HS-27A (cell line): ENCODE measurements at regions not wholly inside any gene's neighbourhood (a gene's known extent, or its start where the extent isn't known, plus 50 kb on each side); places are given as distances from the start of the nearest gene placed in this dataset.

ENCODE experiments used
- DNase-seq: peaks from one replicate; pipeline ENCODE4 v3.0.0-alpha.2; 2012; ENCODE audit warnings: low read depth, missing footprints

- no peak for DNase-seq
Observed at GRCh38 chr2:30048636-30049175, 98.1 kb upstream of the YPEL5 start.

GRCh38 chr2:30055548-30055947 is 91.3 kb upstream of the YPEL5 start:
- DNase-seq: no peak

GRCh38 chr2:30060562-30060961 is 86.2 kb upstream of the YPEL5 start:
- DNase-seq: no peak

- DNase-seq: no peak
Observed at GRCh38 chr2:30068067-30068466, 78.7 kb upstream of the YPEL5 start.

- DNase-seq: peak; percentile 19
Observed at GRCh38 chr2:30072250-30072842, 74.5 kb upstream of the YPEL5 start.

GRCh38 chr2:30073523-30073922 is 73.3 kb upstream of the YPEL5 start:
- DNase-seq: no peak

- DNase-seq: no peak
Observed at GRCh38 chr2:30074023-30074422, 72.8 kb upstream of the YPEL5 start.

GRCh38 chr2:30078521-30078920 is 68.3 kb upstream of the YPEL5 start:
- DNase-seq: no peak

- DNase-seq: no peak
Observed at GRCh38 chr2:30084915-30085314, 61.9 kb upstream of the YPEL5 start.

GRCh38 chr2:30089171-30089570 is 57.6 kb upstream of the YPEL5 start:
- DNase-seq: no peak

- DNase-seq: no peak
Observed at GRCh38 chr2:30095402-30095801, 51.4 kb upstream of the YPEL5 start.

GRCh38 chr2:30096451-30096850 is 50.4 kb upstream of the YPEL5 start:
- DNase-seq: no peak
